GM18517 (cell line): ENCODE measurements at regions not wholly inside any gene's neighbourhood (a gene's known extent, or its start where the extent isn't known, plus 50 kb on each side); places are given as distances from the start of the nearest gene placed in this dataset.

Experiments
- ATAC-seq: cut with Tn5 transposase; IDR thresholded peaks from one replicate; pipeline ENCODE4 v1.9.1; 2021; ENCODE audit warnings: mild to moderate bottlenecking, moderate library complexity; ENCODE audit not compliant: unreplicated experiment

GRCh38 chr3:27591312-27592210, 107.4 kb upstream of the SLC4A7 start:
- ATAC-seq, result no peak

- no peak for ATAC-seq
Measured at GRCh38 chr3:27590437-27591298, 106.5 kb upstream of the SLC4A7 start.

- no peak for ATAC-seq
Measured at GRCh38 chr3:27589795-27590194, 105.6 kb upstream of the SLC4A7 start.

GRCh38 chr3:27585429-27585828, 101.2 kb upstream of the SLC4A7 start:
- no peak for ATAC-seq

GRCh38 chr3:27584874-27585273, 100.7 kb upstream of the SLC4A7 start:
- no peak for ATAC-seq

GRCh38 chr3:27581852-27582251, 97.7 kb upstream of the SLC4A7 start:
- ATAC-seq, result no peak

- ATAC-seq, result no peak
Measured at GRCh38 chr3:27578032-27578431, 93.8 kb upstream of the SLC4A7 start.

- ATAC-seq, result no peak
Measured at GRCh38 chr3:27577504-27577903, 93.3 kb upstream of the SLC4A7 start.

- ATAC-seq, result no peak
Measured at GRCh38 chr3:27576171-27576570, 92.0 kb upstream of the SLC4A7 start.

GRCh38 chr3:27575499-27575898, 91.3 kb upstream of the SLC4A7 start:
- ATAC-seq, result no peak

- no peak for ATAC-seq
Measured at GRCh38 chr3:27574438-27574795, 90.2 kb upstream of the SLC4A7 start.

- ATAC-seq, result no peak
Measured at GRCh38 chr3:27573780-27574437, 89.7 kb upstream of the SLC4A7 start.

GRCh38 chr3:27573138-27573537, 89.0 kb upstream of the SLC4A7 start:
- ATAC-seq, result no peak

- ATAC-seq, result no peak
Measured at GRCh38 chr3:27571345-27571744, 87.2 kb upstream of the SLC4A7 start.

GRCh38 chr3:27570421-27571106, 86.4 kb upstream of the SLC4A7 start:
- ATAC-seq, result no peak

- no peak for ATAC-seq
Measured at GRCh38 chr3:27568393-27568792, 84.2 kb upstream of the SLC4A7 start.

- no peak for ATAC-seq
Measured at GRCh38 chr3:27567251-27567650, 83.1 kb upstream of the SLC4A7 start.

- no peak for ATAC-seq
Measured at GRCh38 chr3:27565201-27565852, 81.1 kb upstream of the SLC4A7 start.

- ATAC-seq, result no peak
Measured at GRCh38 chr3:27561576-27561975, 77.4 kb upstream of the SLC4A7 start.

- no peak for ATAC-seq
Measured at GRCh38 chr3:27560484-27561056, 76.4 kb upstream of the SLC4A7 start.
